Dermis microvascular lymphatic vessel endothelial cell (primary cell): ENCODE measurements at regions not wholly inside any gene's neighbourhood (a gene's known extent, or its start where the extent isn't known, plus 50 kb on each side); places are given as distances from the start of the nearest gene placed in this dataset.
A peak's percentile ranks its signal among the peaks of the same experiment; 100 is the strongest.

Experiments used
- DNase-seq, 2 donors: peaks; one replicate each; pipeline versions ENCODE4 v3.0.0 to v3.0.0-alpha.2; 2010; ENCODE audit warnings: low read depth in 2 of 2

DNA sequence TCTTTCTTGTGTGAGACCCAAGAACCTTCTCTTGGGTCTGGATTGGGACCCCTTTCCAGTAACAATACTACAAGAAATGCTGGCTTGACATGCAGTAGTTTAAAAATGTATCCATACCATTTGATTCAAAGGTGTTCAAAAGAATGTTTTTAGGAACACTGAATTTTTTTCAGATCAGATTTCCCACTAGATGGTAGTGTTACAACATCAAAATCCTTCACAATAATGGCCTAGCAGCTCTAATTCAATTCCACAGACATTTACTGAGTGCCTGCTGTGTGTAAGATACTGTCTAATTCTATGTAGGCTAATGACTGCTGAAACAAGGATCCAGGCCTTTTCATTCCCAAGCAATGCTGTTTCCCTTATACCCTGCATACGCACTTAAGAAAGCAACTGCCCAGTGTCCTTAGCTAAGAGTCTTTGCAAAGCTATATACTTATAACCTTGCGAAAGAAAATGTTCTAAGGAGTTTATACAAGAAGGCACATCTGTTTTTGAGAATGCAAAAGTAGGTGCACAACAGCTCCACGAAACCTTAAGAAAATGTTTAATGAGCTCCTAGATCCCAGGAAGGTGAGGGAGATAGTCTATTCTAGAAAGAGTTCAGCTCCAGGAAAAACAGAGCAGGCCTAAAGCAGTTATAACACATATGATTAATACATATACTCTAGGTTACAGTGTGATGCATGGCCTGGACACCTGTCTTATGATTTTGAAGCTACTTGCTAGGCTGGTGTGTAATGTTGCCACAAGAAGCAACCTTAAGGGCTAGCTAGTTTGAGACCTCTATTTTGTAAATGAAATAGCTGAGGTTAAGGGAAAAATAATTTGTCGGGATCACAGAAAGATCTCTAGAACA lies 50.9 kb upstream of the PKP2 start:
- peak; percentile 4 to 30 for DNase-seq

DNA sequence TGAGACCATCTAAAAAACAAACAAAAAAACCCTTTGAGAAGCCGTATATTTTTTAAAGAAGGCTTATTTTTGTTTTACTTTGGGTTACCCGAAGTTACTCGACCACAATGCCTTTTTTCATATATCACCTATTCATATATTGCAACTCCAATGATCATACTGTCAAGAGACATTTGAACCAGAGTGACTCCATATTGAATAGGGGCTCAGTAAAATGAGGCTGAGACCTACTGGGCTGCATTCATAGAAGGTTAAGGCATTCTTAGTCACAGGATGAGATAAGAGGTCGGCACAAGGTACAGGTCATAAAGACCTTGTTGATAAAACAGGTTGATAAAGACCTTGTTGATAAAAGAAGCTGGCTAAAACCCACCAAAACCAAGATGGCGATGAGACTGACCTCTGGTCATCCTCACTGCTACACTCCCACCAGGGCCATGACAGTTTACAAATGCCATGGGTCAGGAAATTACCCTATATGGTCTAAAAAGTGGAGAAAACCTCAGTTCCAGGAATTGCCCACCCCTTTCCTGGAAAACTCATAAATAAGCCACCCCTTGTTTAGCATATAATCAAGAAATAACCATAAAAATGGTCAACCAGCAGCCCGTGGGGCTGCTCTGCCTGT lies 50.0 kb upstream of the PKP2 start:
- DNase-seq, result no peak
